Neural crest cell (in vitro differentiated cells): ENCODE measurements at regions not wholly inside any gene's neighbourhood (a gene's known extent, or its start where the extent isn't known, plus 50 kb on each side); places are given as distances from the start of the nearest gene placed in this dataset.

ENCODE experiments used
- DNase-seq: peaks from one replicate; pipeline ENCODE4 v3.0.0; 2021; ENCODE audit warnings: low read depth, mixed read lengths, low spot score
- H3K27ac Mint-ChIP-seq: one replicate; pipeline ENCODE4 v1.8.0; 2021; ENCODE audit warnings: mild to moderate bottlenecking, mixed read lengths; ENCODE audit not compliant: unreplicated experiment
- H3K27me3 Mint-ChIP-seq: 2 replicates; pipeline ENCODE4 v1.8.0; 2021; ENCODE audit warnings: low read depth, mild to moderate bottlenecking, mixed read lengths
- H3K36me3 Mint-ChIP-seq: 2 replicates; pipeline ENCODE4 v1.8.0; 2021; ENCODE audit warnings: low read depth, mild to moderate bottlenecking, mixed read lengths
- H3K4me1 Mint-ChIP-seq: 2 replicates; pipeline ENCODE4 v1.8.0; 2021; ENCODE audit warnings: mixed read lengths
- H3K4me3 Mint-ChIP-seq: one replicate; pipeline ENCODE4 v1.8.0; 2021; ENCODE audit warnings: mild to moderate bottlenecking, mixed read lengths
- H3K9me3 Mint-ChIP-seq: 2 replicates; pipeline ENCODE4 v1.8.0; 2021; ENCODE audit warnings: mixed read lengths
- TF ChIP-seq, protein P1 (sequence below): fragments of 200-600 bp; sonication (generic); conservative IDR thresholded peaks from 2 replicates; pipeline ENCODE4 v1.5.0; 2021; ENCODE audit warnings: antibody characterized with exemption, mild to moderate bottlenecking

DNA sequence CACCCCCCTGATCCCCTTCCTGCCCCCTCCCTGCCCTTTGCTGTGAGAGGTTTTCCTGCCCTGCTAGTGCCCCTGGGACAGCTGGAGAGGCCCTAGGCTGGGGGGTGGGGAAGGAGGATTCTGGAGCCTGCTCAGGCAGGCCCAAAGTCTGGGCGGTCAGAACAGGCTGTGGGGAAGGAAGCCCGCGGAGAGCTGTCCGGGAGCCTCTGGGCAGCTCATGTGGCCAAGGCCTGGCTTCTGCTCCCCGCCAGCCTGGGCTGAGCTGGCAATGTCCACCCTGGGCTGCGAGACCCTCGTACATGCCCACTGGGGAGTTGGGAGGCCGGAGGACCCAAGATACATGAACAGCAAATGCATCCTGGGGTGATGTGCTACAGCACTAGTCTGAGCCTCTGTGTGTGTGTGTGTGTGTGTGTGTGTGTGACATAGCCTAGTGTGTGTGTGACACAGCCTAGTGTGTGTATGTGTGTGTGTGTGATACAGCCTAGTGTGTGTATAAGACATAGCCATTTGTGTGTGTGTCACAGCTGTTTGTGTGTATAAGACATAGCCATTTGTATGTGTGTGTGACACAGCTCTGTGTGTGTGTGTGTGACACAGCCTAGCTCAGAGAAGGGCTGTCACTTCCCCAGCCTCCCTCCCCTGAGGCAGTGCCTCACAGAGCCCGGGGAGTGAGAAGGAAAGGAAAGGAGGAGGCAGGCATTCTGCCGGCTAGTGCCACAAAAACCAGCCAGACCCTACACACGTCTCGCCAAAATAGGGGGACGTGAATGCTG lies 201.4 kb upstream of the CIBAR2 start:
- TF ChIP-seq, protein P1, sequence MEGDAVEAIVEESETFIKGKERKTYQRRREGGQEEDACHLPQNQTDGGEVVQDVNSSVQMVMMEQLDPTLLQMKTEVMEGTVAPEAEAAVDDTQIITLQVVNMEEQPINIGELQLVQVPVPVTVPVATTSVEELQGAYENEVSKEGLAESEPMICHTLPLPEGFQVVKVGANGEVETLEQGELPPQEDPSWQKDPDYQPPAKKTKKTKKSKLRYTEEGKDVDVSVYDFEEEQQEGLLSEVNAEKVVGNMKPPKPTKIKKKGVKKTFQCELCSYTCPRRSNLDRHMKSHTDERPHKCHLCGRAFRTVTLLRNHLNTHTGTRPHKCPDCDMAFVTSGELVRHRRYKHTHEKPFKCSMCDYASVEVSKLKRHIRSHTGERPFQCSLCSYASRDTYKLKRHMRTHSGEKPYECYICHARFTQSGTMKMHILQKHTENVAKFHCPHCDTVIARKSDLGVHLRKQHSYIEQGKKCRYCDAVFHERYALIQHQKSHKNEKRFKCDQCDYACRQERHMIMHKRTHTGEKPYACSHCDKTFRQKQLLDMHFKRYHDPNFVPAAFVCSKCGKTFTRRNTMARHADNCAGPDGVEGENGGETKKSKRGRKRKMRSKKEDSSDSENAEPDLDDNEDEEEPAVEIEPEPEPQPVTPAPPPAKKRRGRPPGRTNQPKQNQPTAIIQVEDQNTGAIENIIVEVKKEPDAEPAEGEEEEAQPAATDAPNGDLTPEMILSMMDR, result no peak
- no peak for DNase-seq
- Mint-ChIP-seq H3K36me3 (no peaks in the 10 kb centered on the region), H3K27ac (peak overlapping the region; percentile 57), H3K27me3 (peaks cover 66% of the 10 kb centered on the region), H3K4me1 (peaks cover 52% of the 10 kb centered on the region), H3K9me3 (no peaks in the 10 kb centered on the region), H3K4me3 (peak overlapping the region; percentile 70)

DNA sequence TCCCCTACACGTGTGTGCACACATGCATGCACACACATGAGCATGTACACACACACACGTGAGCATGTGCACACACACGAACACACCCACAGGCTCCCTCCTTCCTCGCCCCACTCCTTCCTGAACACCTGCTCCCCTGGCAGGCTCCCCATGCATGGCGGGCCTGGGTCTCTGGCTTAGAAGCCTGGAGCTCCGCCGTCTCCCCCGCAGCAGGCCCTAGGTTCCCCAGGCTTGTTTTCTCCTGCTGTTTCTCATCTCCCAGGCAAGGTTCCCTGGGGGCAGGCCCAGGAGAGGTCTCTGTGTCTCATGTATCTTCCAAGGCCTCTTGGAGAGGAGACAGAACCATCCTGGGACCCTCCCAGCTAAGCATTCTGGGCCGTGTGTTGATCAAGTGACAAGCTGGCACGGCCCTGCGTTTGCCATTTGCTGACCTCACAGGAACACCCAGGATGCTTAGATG lies 202.3 kb upstream of the CIBAR2 start:
- Mint-ChIP-seq H3K4me1 (peaks cover 47% of the 10 kb centered on the region), H3K9me3 (no peaks in the 10 kb centered on the region), H3K36me3 (no peaks in the 10 kb centered on the region), H3K27me3 (peaks cover 69% of the 10 kb centered on the region), H3K4me3 (peak overlapping the region; percentile 38), H3K27ac (no peak overlapping the region)
- TF ChIP-seq, protein P1, result no peak
- no peak for DNase-seq

DNA sequence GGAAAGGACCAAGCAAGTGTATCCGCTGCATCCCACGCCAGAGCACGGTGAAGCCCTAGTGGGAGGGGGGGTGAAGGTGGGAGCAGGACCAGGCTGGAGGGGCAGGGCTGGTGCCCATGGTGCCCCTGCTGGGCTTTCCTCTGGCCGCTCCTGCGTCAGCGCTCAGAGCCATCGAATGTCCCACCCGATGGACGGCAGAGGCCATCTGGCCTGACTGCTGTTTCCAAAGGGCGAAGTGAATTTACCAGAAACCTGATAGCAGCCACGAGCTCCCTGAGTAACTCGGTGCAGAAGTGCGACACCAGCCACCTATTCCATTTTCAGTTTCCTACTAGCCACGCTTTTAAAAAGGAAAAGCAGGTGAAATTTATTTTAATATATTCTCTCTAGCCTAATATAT lies 203.6 kb upstream of the CIBAR2 start:
- Mint-ChIP-seq H3K36me3 (no peaks in the 10 kb centered on the region), H3K27me3 (peaks cover 76% of the 10 kb centered on the region), H3K27ac (no peak overlapping the region), H3K4me3 (no peak overlapping the region), H3K9me3 (no peaks in the 10 kb centered on the region), H3K4me1 (peaks cover 44% of the 10 kb centered on the region)
- TF ChIP-seq, protein P1, result no peak
- no peak for DNase-seq

DNA sequence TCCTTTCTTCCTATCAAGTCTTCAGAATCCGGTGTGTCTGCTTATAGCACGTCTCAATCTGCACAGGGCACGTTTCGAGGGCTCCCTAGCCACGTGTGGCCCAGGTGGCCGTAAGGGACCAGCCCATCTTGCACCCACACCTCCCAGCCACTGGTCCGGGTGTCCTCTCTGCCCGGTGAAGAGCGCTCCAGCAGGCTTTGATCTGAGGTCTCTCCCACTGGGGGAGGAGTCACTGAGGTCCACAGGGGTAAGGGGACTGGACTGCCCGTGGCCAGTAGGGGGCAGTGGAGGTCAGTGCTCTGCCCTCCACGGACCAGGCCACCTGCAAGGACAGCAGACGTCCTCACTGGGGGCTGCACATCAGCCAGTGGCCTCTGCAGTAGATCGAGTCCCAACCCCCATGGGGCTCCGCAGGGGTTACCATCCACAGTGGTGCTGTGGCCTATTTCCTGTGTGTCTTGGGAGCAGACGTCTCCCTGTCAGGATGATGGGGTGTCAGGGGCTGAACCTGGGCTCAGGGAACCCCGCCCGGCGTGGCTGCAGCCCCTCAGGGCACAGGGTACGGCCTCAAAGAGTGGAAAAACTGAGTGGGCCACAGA lies 204.1 kb upstream of the CIBAR2 start:
- Mint-ChIP-seq H3K27ac (no peak overlapping the region), H3K27me3 (peaks cover 76% of the 10 kb centered on the region), H3K4me1 (peaks cover 43% of the 10 kb centered on the region), H3K36me3 (no peaks in the 10 kb centered on the region), H3K4me3 (no peak overlapping the region), H3K9me3 (no peaks in the 10 kb centered on the region)
- DNase-seq, result peak; percentile 73
- TF ChIP-seq, protein P1, result peak; percentile 88

DNA sequence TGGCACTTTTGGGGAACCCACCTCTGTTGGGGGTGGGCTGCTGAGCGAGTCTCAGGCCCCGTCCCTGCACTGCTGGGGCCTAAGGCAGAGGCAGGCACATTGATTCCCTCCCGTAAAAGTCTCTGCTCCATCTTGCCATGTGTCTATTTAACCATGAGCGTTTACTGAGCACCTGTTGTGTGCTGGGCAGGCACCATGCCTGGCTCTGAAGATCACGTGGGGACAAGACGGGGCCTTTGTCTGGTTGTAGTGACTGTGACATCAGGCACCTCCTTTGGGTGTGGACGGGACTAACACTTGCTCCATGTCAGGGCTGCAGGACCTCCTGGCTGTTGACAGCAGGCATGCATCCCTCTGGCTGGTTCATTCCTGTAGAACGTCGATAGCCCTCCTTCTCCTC lies 204.7 kb upstream of the CIBAR2 start:
- no peak overlapping the region for H3K27ac Mint-ChIP-seq
- H3K27me3 Mint-ChIP-seq, result peaks cover 76% of the 10 kb centered on the region
- H3K4me3 Mint-ChIP-seq, result no peak overlapping the region
- no peaks in the 10 kb centered on the region for H3K9me3 Mint-ChIP-seq
- no peak for DNase-seq
- TF ChIP-seq, protein P1, result no peak
- peaks cover 42% of the 10 kb centered on the region for H3K4me1 Mint-ChIP-seq
- H3K36me3 Mint-ChIP-seq, result no peaks in the 10 kb centered on the region
